Cardiac septum (tissue), 1 donor: ENCODE measurements at regions not wholly inside any gene's neighbourhood (a gene's known extent, or its start where the extent isn't known, plus 50 kb on each side); places are given as distances from the start of the nearest gene placed in this dataset.

Experiments
- DNase-seq: peaks from one replicate; pipeline ENCODE4 v3.0.0-alpha.2; 2020; ENCODE audit warnings: low spot score
- intact Hi-C: fragments of 100-400 bp; cut with DNase I; formaldehyde crosslinking; loops from one replicate; pipeline ENCODE4 v1.14.0; 2022
- donor health status: DM: no; HTN: no; CAD: no.

DNA sequence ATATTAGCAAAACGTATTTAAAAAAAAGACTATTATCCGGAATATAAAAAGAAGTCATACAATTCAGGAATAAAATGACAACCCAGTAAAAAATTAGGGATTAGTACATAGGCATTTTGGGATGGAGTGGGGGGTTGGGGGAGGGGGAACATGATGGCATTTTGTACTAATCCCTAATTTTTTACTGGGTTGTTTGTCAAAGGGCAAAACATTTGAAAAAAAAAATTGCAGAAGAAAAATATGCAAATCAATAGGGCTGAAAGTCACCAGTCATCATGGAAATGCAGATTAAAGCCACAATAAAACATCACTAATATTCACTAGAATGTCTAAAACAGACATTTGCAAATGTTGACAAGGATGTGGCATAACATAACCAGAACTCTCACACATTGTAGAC, 82.5 kb downstream of the RPL22L1 start:
- DNase-seq, result no peak
- intact Hi-C loops, result no loop called here

DNA sequence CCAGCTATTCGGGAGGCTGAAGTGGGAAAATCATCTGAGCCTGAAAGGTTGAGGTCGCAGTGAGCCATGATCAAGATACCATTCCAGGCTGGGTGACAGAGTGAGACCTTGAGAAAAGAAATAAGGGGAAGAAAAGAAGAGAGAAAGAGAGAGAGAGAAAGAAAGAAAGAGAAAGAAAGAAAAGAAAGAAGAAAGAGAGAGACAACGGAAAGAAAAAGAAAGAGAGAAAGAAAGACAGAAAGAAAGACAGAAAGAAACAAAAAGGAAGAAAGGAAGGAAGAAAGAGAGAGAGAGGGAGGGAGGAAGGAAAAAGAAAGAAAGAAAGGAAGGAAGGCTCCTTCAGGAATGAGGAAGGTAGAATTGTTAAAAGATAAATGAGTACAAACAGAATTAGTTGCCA, 84.5 kb downstream of the RPL22L1 start:
- intact Hi-C loops, result no loop called here
- DNase-seq, result no peak

DNA sequence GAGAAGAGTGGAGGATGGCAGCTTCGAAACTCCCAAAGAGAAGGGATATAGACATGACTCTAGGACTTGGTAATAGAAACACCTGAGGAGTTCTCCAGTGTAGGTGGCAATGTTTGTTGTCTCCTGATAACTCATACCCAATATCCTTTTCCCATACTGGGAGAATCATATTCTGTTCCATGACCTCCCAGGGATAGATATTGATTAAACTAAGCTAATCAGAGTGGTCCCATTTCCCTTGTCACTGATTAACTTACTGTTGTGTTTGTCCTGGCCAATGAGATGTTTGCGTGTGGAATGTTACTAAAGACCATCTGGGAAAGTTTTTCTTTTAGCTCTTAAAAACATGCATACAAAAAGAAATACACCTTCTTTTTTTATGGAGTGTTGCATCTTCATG, 85.6 kb downstream of the RPL22L1 start:
- intact Hi-C loops, result no loop called here
- no peak for DNase-seq

GRCh38 chr3:170780955-170781354, 89.0 kb downstream of the RPL22L1 start:
- DNase-seq, result no peak
- intact Hi-C loops, result no loop called here

- intact Hi-C loops, result no loop called here
- DNase-seq, result no peak
Measured at GRCh38 chr3:170780471-170780870, 89.5 kb downstream of the RPL22L1 start.

DNA sequence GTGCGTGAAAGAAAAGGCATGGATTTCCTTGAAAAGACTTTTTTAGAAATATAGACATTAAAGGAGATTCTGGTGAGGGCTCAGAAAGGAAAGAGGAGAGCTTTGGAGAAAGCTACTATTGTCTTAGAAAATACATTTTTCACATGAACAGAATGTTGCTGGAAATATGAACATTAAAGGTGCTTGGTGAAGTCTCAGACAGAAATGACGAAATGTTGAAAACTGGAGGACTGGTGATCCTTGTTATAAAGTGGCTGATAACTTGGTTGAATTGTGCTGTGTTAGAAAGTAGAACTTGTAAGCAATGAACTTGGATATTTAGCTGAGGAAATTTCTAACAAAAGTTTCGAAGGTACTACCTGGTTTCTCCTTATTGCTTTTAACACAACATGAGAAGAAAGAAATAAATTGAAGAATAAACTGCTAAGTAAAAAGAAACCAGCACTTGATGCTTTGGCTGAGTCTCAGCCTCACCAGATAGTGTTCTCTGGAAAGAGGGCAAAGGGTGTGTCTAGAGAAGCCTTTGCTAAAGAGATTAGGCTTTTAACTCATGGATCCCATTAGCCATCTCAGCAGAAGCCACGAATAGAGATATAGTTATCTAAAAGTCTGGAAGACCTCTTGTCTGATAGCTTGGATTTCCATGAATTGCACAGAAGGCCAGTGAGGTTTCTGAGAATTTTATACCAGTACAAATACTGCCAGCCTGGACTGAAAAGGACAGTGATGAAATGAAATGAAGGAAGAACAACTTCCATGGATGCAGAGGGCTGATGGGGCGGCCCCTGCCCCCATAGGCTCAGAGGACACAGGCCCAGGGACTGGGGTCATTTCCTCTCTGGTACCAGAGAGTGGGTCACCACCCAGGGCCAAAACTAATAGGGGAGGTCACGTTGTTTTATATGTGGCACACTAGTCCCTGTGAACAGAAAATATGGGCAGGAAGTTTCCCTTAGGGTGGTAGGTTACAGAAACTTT, 91.5 kb downstream of the RPL22L1 start:
- DNase-seq, result no peak
- intact Hi-C loops, result no loop called here

- intact Hi-C loops, result no loop called here
- no peak for DNase-seq
Measured at GRCh38 chr3:170777564-170777926, 92.5 kb downstream of the RPL22L1 start.

GRCh38 chr3:170776887-170777563, 93.0 kb downstream of the RPL22L1 start:
- intact Hi-C loops, result no loop called here
- no peak for DNase-seq

DNA sequence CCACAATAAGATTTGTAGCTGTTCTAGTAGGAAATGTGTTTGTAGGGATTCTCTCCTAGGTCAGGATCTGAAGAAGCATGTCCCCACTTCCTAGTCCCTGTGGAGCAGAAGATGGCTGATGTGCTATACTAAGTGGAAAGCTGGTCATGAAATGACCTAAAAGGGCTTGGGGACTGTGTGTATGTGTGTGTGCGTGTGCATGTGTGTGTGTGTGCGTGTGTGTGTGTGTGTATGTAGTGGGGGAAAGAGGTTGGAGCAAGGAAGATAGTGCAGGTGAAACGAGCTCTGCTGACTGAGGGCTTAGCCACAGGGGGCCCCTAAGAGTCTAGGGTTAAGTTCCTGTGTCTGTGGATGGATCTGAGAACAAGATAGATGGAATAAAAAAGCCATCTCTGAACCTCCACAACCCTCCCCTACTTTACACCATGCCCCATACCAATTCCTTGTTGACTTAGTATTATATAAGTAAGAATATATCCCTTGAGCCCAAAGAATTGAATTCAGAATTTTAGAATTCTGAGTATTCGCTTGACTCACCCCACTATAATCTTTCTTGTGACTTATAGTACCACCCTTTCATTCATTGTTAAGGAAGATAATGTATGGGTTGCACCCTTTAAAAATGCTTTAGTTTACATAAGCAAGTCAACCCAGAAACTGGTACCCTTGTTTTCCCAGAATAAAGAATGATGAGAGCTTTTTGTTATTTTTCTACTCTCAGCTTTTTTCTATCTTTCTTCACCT, 96.1 kb downstream of the RPL22L1 start:
- intact Hi-C loops, result no loop called here
- DNase-seq, result no peak

DNA sequence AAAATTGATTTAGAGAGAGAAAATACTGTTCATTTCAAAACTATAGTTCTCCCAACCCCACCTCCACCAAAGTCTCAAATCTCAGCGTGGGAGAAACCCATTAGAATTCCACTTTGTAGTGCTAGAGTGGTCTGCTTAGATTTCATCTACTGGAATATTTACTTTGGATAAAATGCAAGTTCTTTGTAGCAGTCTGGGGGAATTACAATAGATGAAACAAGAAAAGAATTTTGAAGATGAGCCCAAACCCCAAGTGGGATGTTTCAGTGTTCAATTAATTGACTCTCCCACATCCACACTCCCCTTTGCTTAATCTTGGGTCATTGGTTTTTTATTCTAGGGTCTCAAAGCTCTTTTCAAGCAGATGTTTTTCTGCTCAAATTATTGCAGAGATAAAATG, 97.8 kb downstream of the RPL22L1 start:
- intact Hi-C loops, result no loop called here
- DNase-seq, result no peak

- intact Hi-C loops, result no loop called here
- no peak for DNase-seq
Measured at GRCh38 chr3:170768334-170768801, 101.6 kb downstream of the RPL22L1 start.

DNA sequence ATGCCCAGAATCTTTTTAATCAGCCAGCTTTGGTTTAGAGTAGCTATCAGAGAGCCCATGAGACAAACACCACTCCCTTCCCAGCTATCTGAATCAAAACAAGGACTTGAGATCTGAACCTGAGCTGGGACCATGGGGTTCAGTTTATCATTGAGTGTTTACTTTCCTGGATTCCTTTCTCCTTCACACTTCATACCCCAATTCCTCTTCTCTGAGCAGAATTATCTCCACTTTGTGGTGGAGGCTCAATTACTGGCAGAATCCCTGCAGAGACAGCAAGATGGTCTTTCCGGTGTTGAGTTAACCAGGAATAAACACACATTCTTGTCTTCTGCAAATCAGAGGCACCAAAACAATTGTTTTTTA, 102.4 kb downstream of the RPL22L1 start:
- intact Hi-C loops, result no loop called here
- no peak for DNase-seq

- intact Hi-C loops, result no loop called here
- no peak for DNase-seq
Measured at GRCh38 chr3:170766823-170767575, 103.0 kb downstream of the RPL22L1 start.

DNA sequence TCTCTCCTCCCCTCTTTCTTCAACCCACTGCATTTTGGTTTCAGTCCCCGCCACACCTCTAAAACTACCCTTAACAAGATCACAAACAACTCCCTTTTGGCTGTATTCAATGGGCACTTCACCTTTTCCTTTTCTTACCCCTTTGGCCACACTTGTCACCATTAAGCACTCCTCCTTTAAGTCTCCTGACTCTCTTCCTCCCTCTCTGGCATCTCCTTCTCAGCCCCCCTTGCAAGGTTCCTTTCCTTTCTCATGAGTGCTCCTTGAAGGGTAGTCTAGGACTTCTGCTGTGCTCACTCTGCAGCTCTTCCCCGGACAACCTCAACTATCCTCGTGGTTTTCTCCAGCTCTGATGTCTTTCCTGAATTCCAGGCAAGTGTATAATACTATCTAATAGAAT, 103.7 kb downstream of the RPL22L1 start:
- intact Hi-C loops, result no loop called here
- DNase-seq, result no peak

- no peak for DNase-seq
- intact Hi-C loops, result no loop called here
Measured at GRCh38 chr3:170765419-170766078, 104.4 kb downstream of the RPL22L1 start.

DNA sequence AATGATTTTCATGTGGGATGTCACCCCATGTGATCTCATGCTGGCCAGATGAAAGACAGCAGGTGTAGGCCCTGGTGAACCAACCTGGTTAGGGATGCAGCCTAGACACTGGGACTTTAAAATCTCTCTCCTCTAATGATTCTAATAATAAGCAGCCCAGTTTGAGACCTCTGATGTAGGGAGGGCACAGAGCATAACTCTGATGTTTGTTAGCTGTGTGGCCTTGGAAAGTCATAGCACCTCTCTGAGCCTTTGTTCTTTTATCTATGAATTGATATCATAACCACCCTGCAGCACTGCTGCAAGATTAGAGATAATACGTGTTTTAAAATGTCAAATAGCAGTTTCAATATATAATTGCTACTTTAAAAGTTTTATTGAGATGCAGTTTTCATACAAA, 106.0 kb downstream of the RPL22L1 start:
- intact Hi-C loops, result no loop called here
- DNase-seq, result no peak

GRCh38 chr3:170762064-170762463, 107.9 kb downstream of the RPL22L1 start:
- DNase-seq, result no peak
- intact Hi-C loops, result no loop called here

DNA sequence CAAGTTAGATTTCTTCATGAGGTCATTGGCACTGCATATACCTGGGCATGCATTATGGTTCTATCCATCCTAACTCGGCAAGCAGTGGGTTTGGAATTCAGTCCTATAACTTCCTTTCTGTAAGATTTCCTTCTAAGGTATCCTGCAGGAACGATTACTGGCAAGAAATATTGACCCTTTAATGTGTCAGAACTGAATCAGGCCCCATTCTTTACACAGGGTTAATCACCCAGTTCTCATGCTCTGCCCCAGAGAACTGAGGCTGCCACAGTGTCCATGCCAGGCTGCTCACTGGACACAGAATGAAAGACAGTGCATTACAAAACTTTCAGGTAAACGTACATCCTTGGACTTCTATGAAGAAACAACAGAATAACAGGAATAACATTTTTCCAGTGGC, 108.9 kb downstream of the RPL22L1 start:
- intact Hi-C loops, result no loop called here
- DNase-seq, result no peak

DNA sequence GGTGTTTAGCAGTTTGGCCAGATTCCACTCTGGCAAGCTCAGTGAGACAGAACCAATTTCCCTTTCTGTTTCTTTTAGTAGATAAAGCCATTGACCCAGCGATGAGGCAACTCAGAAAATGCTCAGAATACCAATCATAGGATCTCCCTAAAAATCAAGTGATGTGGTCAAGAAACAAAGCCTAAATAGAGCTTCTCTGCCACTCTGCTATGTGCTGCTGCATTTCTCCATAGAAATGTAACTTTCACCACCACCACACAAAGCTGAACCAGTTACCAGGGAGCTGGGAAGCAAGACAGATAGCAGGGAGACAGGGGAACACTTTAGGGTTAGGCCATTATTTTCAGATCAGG, 109.8 kb downstream of the RPL22L1 start:
- no peak for DNase-seq

More for the DNA sequence above, 109.8 kb downstream of the RPL22L1 start:
- intact Hi-C loops, result no loop called here
